ENCODE measurements at regions not wholly inside any gene's neighbourhood (a gene's known extent, or its start where the extent isn't known, plus 50 kb on each side); places are given as distances from the start of the nearest gene placed in this dataset.

- TF ChIP-seq CTCF (IDR thresholded peaks at IDR 0.05; ENCODE audit: insufficient read depth, low read length, poor library complexity, severe bottlenecking), result no peak
- no peak for TF ChIP-seq EZH2phosphoT487 (conservative IDR thresholded peaks at IDR 0.05; ENCODE audit: low read length)
Measured at GRCh38 chr2:217638533-217638932, 364.3 kb downstream of the TNS1 start.

Data from SU-DHL-6 (cell line).